ENCODE measurements at regions not wholly inside any gene's neighbourhood (a gene's known extent, or its start where the extent isn't known, plus 50 kb on each side); places are given as distances from the start of the nearest gene placed in this dataset.

GRCh38 chr4:124945422-124945821 lies 232.9 kb upstream of the ANKRD50 start:
- TF ChIP-seq CTCF (IDR thresholded peaks at IDR 0.05; ENCODE audit: low read depth, low read length) (no peak), EZH2phosphoT487 (IDR thresholded peaks at IDR 0.05; ENCODE audit: low read depth) (no peak)

Measured in OCI-LY3 (cell line).